RWPE1 (cell line): ENCODE measurements at regions not wholly inside any gene's neighbourhood (a gene's known extent, or its start where the extent isn't known, plus 50 kb on each side); places are given as distances from the start of the nearest gene placed in this dataset.

ENCODE experiments used
- CTCF ChIA-PET: fragments of 350-600 bp; sonication (Branson Sonifier 250); formaldehyde crosslinking; extraction: SDS; loops from one replicate; lab custom pipeline; 2021; lab: Yijun Ruan, JAX
- POLR2A ChIA-PET: fragments of 400-600 bp; formaldehyde crosslinking; extraction: SDS; loops from one replicate; lab custom pipeline; 2020; ENCODE audit warnings: antibody characterized with exemption; ENCODE audit not compliant: low non-redundant PET; lab: Yijun Ruan, JAX
- DNase-seq: peaks from one replicate; pipeline ENCODE4 v3.0.0; 2012; ENCODE audit warnings: low spot score
- H3K27ac ChIP-seq: fragments of 450-650 bp; 2 replicates; pipeline ENCODE4 v1.5.1; 2017
- TF ChIP-seq, protein P1 (sequence below): fragments of 450-650 bp; conservative IDR thresholded peaks from 2 replicates; pipeline ENCODE4 v1.5.1; 2017; ENCODE audit warnings: low read depth, mild to moderate bottlenecking

DNA sequence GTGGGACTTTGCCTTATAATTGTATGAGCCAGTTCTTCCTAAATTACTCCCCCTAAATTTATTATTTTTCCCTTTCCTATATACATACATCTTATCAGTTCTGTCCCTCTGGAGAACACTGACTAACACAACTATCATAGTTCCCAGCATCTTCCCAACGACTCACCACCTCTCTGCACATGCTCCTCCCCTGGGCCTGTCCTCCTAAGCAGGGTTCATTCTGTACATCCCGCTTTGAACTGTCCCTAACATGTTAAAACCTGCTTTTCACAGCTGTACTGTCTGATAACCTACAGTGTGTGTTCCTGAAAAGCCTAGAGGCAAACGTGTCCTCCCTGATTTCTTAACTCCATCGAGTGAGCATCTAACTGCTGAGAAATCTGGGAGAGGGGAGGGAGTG is 141.7 kb downstream of the EFNB2 start:
- TF ChIP-seq, protein P1, sequence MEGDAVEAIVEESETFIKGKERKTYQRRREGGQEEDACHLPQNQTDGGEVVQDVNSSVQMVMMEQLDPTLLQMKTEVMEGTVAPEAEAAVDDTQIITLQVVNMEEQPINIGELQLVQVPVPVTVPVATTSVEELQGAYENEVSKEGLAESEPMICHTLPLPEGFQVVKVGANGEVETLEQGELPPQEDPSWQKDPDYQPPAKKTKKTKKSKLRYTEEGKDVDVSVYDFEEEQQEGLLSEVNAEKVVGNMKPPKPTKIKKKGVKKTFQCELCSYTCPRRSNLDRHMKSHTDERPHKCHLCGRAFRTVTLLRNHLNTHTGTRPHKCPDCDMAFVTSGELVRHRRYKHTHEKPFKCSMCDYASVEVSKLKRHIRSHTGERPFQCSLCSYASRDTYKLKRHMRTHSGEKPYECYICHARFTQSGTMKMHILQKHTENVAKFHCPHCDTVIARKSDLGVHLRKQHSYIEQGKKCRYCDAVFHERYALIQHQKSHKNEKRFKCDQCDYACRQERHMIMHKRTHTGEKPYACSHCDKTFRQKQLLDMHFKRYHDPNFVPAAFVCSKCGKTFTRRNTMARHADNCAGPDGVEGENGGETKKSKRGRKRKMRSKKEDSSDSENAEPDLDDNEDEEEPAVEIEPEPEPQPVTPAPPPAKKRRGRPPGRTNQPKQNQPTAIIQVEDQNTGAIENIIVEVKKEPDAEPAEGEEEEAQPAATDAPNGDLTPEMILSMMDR, result no peak
- peak; percentile 83 for DNase-seq
- POLR2A ChIA-PET, result no interaction called here
- CTCF ChIA-PET, result no interaction called here
- H3K27ac ChIP-seq, result peak overlapping the region; percentile 53

DNA sequence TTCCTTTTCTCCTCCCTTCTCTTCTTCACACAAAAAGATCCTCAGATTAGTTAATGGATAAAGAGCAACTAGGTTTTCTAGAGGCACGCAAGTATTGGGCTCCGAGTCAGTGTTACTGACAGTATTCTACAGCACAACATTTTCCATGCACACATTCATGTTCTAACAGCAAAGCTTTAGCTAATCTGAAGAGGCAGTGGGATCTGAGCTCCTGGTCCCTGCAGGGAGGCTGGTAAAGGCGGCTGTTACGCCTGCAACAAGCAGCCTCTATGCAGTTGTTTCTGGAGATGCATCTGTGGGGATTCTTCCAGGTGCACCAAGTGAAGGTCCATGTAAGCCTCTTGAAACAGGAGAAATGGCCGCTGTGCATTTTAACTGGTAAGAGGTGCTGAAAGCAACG is 143.8 kb downstream of the EFNB2 start:
- TF ChIP-seq, protein P1, result no peak
- no peak overlapping the region for H3K27ac ChIP-seq
- DNase-seq, result no peak
- ChIA-PET CTCF (no interaction called here), POLR2A (no interaction called here)

DNA sequence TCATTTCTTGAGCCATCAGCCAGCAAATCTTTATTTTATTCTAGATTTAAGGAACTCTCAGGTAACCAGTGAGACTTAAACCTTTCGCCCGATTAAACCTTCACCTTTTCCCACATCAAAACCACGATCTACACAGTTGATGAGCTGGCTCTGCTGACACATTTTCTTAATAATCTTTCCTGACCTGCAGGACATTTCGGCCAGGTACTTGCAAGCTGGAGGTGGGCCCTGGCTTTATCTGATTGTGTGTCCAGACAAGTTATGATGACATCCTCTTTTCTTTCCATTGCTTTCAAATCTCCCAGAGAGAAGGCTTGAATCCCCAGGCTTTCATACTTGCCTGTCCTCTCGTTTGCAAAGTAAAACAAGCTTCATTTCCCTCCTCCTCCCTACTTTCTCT is 144.2 kb downstream of the EFNB2 start:
- POLR2A ChIA-PET, result no interaction called here
- CTCF ChIA-PET, result no interaction called here
- DNase-seq, result no peak
- no peak overlapping the region for H3K27ac ChIP-seq
- TF ChIP-seq, protein P1, result no peak

DNA sequence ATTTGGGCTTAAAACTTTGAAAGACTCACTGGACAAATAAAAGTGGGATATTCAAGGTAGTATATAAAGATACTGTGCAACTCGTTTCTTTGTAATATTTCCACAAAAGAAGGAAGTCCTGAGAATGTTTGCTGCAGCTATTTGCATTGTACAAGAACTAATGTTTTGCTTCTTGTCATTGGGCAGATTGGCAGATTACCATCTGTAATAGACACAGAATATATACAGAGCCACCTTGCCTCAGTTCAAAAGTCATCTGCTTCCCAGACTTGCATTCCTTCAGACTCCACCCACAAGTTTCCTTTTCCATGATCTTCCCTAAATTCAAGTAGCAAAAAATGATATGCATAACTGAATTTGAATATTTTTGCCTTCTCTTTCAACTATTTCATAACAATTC is 145.1 kb downstream of the EFNB2 start:
- CTCF ChIA-PET, result no interaction called here
- POLR2A ChIA-PET, result no interaction called here
- H3K27ac ChIP-seq, result no peak overlapping the region
- DNase-seq, result no peak
- TF ChIP-seq, protein P1, result no peak

DNA sequence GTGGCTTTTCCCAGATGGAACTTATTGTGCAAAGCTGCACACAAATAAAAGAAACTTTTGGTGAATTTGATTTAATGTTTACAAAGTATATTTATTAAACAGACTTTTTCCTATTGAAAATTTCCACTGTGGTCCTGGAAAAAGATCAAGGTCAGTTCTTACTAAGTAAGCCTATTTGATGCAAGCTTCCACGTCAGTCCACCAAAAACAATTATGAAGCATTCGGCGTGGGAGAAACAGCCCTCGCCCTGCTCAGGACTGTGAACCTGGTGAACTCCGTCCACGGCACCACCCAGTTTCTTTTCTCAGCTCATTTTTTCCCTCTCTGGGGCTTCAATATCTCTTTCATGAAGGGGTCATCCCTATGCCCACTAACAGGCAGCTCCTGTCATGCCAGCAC is 149.8 kb downstream of the EFNB2 start:
- H3K27ac ChIP-seq, result no peak overlapping the region
- CTCF ChIA-PET, result interaction anchor here (0.6 kb wide), 1 partner anchor 414 kb away, joined by 3 read pairs; no protein-coding TSS in a partner anchor
- DNase-seq, result no peak
- POLR2A ChIA-PET, result no interaction called here
- TF ChIP-seq, protein P1, result no peak

DNA sequence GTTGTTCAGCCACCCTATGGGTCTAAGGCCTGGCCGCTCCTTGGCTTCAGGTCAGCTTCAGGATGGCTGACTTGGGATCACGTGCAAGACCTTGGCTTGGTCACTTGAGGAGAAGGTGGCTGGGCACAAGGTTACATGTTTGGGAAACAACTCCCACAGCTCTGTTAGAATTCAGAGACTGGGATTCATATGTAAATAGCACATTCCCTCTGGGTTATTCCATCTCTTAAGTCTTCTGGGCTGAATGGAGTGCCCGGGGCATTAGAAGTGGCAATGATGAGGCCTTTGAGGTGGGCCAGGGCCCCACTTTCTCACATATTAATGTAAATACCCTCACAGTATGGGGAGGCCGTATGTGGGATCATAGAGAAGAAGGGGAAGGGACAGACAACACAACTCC is 150.9 kb downstream of the EFNB2 start:
- DNase-seq, result no peak
- POLR2A ChIA-PET, result no interaction called here
- no peak overlapping the region for H3K27ac ChIP-seq
- TF ChIP-seq, protein P1, result no peak
- CTCF ChIA-PET, result interaction anchor here (0.8 kb wide), 1 partner anchor 55 kb away, joined by 4 read pairs; no protein-coding TSS in a partner anchor

DNA sequence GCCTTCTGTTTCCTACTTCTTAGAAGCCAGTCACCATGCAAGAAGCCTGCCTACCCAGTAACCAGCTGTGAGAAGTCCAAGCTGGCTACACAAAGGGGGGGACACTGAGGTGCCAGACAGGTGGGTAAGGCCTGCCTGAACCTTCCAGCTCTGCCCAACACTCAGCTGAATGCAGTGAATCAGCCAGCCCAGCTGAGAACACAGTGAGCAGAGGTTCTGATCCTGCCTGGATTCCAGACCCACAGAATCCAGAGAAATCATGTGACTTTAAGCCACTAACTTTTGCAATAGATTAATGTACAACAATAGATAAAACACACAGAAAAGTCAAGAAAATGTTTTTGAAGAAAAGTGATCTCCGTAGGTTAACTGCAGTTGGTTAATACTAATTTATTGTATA is 151.7 kb downstream of the EFNB2 start:
- ChIA-PET CTCF (no interaction called here), POLR2A (no interaction called here)
- no peak overlapping the region for H3K27ac ChIP-seq
- DNase-seq, result no peak
- TF ChIP-seq, protein P1, result no peak
